ENCODE measurements at regions not wholly inside any gene's neighbourhood (a gene's known extent, or its start where the extent isn't known, plus 50 kb on each side); places are given as distances from the start of the nearest gene placed in this dataset.
"Not testable (repeated sequence)": the region's sequence is repeated elsewhere in the genome, so short reads cannot be mapped to it uniquely, and the experiment has no call there.

DNA sequence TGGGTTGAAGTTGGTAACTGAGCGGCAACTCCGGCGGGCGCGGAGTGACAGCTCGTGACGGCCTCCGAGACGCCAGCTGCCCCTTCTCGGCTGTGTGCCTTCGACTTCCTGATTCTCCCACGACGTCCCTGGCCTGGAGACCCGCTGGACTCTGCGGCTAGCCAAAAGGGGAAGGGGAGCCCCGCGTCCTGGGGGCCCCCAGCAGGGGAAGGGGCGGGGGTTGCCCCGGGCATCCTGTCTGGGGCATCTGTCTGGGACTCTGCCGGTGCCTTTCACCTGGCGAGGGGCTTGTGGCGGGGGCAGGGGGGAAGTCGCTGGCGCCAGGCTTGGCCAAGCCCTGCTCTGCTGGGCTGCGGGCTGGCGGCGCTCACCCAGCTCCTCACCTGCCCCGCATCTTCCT, 129.5 kb upstream of the HMX1 start:
- TF ChIP-seq, protein P1, sequence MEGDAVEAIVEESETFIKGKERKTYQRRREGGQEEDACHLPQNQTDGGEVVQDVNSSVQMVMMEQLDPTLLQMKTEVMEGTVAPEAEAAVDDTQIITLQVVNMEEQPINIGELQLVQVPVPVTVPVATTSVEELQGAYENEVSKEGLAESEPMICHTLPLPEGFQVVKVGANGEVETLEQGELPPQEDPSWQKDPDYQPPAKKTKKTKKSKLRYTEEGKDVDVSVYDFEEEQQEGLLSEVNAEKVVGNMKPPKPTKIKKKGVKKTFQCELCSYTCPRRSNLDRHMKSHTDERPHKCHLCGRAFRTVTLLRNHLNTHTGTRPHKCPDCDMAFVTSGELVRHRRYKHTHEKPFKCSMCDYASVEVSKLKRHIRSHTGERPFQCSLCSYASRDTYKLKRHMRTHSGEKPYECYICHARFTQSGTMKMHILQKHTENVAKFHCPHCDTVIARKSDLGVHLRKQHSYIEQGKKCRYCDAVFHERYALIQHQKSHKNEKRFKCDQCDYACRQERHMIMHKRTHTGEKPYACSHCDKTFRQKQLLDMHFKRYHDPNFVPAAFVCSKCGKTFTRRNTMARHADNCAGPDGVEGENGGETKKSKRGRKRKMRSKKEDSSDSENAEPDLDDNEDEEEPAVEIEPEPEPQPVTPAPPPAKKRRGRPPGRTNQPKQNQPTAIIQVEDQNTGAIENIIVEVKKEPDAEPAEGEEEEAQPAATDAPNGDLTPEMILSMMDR (IDR thresholded peaks at IDR 0.05): not testable (repeated sequence)
- TF ChIP-seq POLR2A (IDR thresholded peaks at IDR 0.05): not testable (repeated sequence)
